NCI-H2196 treated with DMSO at 0.1 percent for 48 hours (cell line): ENCODE measurements at regions not wholly inside any gene's neighbourhood (a gene's known extent, or its start where the extent isn't known, plus 50 kb on each side); places are given as distances from the start of the nearest gene placed in this dataset.
"Not testable (repeated sequence)": the region's sequence is repeated elsewhere in the genome, so short reads cannot be mapped to it uniquely, and the experiment has no call there.

Source experiments
- DNase-seq: peaks from one replicate; lab custom pipeline; 2025; ENCODE audit not compliant: unreplicated experiment; lab: John Stamatoyannopoulos, UW

DNA sequence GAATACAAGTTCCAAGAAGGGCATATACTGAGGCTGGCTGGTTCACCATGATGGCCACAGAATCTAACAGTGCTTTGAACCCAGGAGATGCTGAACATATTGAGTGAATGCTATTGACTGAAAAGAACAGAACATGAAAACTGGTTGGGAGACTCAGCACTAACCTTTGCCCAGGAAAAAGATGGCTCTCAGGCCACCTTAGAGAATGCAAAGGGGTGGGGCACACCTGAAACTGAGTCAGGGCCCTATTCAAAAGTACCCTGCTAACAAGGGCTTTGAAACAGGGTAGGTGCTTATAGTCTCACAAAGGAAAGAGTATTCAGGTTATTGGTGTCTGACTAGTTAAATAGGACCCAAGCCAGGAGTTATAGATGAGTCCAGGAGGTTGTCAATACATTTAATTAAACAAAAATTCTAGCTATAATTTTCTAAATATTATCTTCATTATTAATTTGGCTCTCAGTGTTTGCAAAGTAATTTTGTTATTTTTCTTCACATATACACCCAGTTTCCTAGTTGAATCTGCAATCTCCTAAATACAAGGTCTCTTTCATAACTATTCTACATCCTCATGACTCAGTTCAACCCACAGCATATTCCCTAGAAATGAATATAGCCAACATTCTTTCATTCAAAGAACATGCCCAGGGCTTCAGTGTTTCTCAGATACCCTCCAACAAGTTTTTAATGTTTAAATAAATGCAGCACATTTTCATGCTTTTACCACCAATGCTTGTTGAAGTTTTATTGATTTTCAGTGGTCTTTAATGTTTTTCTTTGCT is 144.2 kb upstream of the RAPGEF2 start:
- DNase-seq = no peak

- no peak for DNase-seq
These were observed 140.5 kb upstream of the RAPGEF2 start for GRCh38 chr4:158962393-158962792.

- DNase-seq = not testable (repeated sequence)
These were observed 139.6 kb upstream of the RAPGEF2 start for GRCh38 chr4:158963282-158963681.

- DNase-seq = no peak
These were observed 138.7 kb upstream of the RAPGEF2 start for GRCh38 chr4:158964114-158964727.

DNA sequence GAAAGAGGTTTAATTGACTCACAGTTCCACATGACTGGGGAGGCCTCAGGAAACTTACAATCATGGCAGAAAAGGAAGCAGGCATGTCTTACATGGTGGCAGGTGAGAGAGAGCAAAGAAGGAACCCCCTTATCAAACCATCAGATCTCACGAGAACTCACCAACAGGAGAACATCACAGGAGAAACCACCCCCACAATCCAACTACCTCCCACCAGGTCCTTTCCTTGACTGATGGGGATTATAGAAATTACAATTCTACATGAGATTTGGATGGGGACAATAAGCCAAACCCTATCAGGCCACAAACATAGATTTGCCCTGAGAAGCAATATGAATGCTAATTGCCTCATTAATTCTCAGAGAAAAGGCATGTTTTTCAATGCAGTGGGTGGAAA is 138.2 kb upstream of the RAPGEF2 start:
- DNase-seq = no peak

DNA sequence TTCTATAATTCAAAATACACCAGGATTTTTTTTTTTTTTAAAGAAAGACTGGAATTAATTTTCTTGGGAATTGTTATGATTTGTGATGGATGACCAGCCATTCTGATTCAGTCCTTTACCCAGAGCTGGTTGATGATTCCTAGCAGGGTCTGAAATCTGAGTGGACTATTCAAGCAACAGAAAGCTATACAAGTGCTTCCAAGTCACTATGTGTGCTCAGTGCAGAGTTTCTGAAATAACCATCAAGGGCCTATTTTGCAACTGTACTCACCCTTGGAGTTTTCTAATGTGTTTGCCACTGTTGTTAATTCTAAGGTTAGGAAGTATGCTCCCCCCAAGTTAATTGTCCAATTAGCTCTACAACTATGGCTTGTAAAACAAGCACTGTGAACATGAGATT is 137.7 kb upstream of the RAPGEF2 start:
- no peak for DNase-seq

DNA sequence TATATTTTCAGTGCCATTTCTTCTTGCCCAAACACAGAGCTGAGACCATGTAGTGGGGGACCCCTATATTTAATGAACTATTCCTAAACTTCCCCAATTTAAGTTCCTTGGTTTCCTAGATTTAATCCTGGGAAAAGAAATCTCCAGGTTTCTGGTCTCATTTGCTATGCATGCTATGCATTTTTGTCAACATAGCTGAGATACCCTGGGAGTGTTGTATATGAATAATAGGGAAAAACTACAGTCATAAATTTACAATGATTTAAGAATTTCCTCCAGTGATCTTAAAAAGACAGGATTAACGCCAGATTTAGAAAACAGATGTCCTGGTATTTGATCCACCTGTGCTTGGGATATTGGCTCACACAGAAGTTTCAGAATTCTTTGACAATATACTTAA is 136.8 kb upstream of the RAPGEF2 start:
- no peak for DNase-seq

DNA sequence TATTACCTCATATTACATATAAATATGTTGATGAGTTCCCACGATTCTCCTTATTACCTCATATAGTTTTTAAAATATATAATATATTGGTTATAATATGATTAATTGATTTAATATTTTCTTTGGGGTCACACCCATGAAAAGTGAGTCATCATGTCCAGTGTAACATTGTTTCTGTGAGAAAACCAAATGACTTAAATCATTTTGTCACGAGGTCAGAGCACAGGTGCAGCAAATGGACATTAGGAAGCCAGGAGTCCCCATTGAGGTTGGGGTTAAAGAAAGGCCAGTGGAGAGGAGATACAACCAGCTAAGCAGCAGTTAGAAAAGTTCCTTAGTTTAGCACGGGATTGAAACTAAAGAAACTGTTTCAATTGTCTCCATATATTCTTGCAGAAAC is 133.9 kb upstream of the RAPGEF2 start:
- DNase-seq = no peak

- DNase-seq = no peak
These were observed 132.1 kb upstream of the RAPGEF2 start for GRCh38 chr4:158970812-158971211.

DNA sequence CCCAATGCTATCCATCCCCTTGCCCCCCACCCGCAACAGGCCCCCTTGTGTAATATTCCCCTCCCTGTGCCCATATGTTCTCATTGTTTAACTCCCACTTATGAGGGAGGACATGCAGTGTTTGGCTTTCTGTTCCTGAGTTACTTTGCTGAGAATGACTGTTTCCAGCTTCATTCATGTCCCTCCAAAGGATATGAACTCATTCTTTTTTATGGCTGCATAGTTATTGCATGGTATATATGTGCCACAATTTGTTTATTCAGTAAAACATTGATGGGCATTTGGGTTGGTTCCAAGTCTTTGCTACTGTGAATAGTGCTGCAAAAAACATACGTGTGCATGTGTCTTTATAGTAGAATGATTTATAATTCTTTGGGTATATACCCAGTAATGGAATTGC is 128.4 kb upstream of the RAPGEF2 start:
- not testable (repeated sequence) for DNase-seq

DNA sequence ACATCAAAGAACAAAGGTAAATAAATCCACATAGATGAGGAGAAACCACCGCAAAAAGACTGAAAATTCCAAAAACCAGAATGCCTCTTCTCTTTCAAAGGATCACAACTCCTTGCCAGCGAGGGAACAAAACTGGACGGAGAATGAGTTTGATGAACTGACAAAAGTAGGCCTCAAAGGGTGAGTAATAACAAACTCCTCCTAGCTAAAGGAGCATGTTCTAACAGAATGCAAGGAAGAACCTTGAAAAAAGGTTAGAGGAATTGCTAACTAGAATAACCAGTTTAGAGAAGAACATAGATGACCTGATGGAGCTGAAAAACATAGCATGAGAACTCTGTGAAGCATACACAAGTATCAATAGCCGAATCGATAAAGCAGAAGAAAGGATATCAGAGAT is 122.2 kb upstream of the RAPGEF2 start:
- not testable (repeated sequence) for DNase-seq

DNA sequence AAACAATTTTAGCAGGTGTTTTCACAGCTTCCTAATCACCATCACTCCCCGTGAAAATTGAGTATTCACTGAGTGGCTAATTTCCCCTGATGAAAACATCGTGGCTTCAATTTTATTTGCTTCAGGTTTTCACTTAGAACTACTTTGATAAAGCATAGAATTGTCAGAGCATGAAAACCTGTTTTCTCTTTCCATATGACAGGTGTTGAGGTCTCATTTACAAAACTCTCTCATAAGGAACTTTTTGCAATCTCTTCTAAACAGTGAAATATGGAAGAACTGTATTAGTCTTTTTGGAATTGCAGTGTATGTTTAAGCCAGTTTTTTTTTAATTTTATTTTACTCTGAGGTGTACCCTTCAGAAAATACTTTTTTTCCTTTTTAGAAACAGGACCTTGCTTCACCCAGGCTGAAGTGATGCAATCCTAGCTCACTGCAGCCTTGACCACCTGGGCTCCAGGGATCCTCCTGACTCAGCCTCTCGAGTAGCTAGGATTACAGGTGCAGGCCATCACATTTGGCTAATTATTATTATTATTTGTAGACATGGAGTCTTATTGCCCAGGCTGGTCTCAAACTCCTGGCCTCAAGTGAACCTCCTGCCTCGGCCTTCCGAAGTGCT is 111.2 kb upstream of the RAPGEF2 start:
- DNase-seq = no peak

- no peak for DNase-seq
These were observed 109.0 kb upstream of the RAPGEF2 start for GRCh38 chr4:158993891-158994290.

DNA sequence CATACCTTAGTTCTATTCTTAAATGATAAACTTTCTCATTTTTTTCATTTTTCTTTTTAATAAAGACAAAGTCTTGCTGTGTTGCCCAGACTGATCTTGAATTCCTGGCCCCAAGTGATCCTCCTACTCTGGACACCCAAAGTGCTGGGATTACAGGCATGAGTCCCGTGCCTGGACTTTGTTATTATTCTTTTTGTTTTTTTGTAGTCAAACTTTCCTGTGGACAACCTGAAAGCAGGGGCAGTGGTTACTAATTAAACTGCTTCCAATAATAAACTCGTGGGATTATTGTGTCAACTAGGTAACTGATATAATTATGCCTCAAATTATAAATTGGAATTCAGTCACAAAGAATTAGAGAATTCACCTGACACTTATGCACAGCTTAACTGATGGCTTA is 107.8 kb upstream of the RAPGEF2 start:
- no peak for DNase-seq

GRCh38 chr4:158995965-158996364 is 106.9 kb upstream of the RAPGEF2 start:
- no peak for DNase-seq

DNA sequence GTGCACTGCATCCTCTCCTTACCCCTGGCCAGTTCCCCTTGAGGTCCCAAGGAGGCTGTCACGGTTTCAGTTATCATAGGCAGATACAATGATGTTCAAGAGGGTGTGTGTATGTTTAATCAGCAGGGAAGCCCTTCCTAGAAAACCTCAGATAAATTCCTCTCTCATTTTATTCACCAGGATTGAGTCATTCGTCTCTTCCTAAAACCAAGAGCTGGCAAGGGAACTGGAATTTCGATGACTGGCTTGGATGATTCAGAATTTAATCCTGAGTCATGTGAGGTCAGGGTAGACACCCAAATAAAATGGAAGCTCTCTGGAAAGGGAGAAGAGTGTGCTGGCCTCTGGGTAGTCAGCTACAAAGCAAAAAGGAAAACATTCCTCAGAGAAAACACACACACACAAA is 106.2 kb upstream of the RAPGEF2 start:
- DNase-seq = no peak

DNA sequence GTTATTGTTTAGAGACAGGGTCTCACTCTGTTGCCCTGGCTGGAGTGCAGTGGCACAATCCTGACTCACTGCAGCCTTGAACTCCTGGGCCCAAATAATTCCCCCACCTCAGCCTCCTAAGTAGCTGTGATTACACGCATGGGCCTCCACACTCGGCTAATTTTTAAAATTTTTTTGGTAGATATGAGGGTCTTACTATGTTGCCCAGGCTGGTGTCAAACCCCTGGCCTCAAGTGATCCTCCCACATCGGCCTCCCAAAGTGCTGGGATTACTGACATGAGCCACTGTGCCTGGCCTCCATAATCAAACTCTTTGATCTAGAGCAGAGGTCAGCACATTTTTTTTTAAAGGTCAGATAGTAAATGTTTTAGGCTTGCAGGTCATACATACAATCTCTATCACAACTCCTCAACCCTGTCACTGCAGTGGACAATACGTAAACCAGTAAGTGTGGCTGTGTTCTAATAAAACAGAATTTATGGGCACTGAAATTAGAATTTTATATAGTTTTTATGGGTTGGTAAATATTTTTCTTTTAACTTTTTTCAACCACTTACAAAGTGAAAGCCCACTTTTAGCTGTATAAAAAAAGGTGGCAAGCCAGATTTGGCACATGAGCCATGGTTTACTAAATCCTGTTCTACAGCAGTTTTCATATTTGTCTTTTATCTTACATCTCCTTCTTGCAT is 105.1 kb upstream of the RAPGEF2 start:
- DNase-seq = no peak

DNA sequence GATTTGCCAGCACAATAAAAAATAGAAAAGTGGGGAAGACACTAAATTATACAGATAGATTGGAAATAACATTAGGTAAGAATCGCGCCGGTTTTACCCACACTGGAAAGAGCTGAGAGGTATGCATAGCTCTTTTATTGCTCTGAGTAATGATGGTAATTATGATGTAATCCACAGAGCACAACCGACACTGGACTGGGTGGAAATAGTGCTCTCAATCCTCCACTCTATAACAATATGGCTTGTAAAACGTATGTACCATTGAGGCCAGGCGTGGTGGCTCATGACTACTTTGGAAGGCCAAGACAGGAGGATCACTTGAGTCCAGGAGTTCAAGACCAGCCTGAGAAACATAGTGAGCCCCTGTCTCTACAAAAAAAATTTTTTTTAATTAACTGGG is 104.3 kb upstream of the RAPGEF2 start:
- no peak for DNase-seq

GRCh38 chr4:158999166-158999682 is 103.7 kb upstream of the RAPGEF2 start:
- DNase-seq = no peak

DNA sequence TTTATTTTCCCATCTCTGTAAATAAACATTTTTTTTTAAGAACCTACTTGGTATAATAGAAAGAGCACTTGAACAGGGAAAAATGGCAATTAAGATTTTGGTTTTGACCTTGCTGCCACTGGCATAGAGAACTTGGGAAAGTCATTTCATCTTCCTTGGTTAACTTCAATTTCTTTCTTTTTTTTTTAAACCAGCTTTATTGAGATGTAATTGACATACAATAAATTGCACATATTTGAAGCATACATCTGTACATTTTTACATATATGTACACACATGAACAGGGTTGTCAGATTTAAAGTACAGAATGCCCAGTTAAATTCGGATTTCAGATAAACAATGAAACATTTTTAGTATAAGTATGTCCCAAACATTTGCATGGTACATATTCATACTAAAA is 103.0 kb upstream of the RAPGEF2 start:
- no peak for DNase-seq

GRCh38 chr4:159002950-159003349 is 99.9 kb upstream of the RAPGEF2 start:
- DNase-seq = no peak
